ENCODE measurements at regions not wholly inside any gene's neighbourhood (a gene's known extent, or its start where the extent isn't known, plus 50 kb on each side); places are given as distances from the start of the nearest gene placed in this dataset.
"Not testable (repeated sequence)": the region's sequence is repeated elsewhere in the genome, so short reads cannot be mapped to it uniquely, and the experiment has no call there.

GRCh38 chr5:82537687-82538306 is 259.6 kb upstream of the RPS23 start:
- Histone ChIP-seq H3K27ac (no peak overlapping the region), H3K4me1 (no peaks in the 10 kb centered on the region), H3K9me3 (no peaks in the 10 kb centered on the region), H3K36me3 (no peaks in the 10 kb centered on the region), H3K4me3 (no peak overlapping the region), H3K27me3 (no peaks in the 10 kb centered on the region)
- 82 to 85% methylated on average over 10 of the region's 10 CpGs for WGBS, 2 donors
- TF ChIP-seq EP300 (IDR thresholded peaks at IDR 0.05) (no peak), POLR2A (IDR thresholded peaks at IDR 0.05) (no peak), POLR2AphosphoS5 (IDR thresholded peaks at IDR 0.05) (no peak)
- no peak for DNase-seq
- no peak for ATAC-seq (ENCODE audit: low FRiP score in 2 of 2)

GRCh38 chr5:82534986-82535385 is 256.8 kb upstream of the RPS23 start:
- DNase-seq (no peak), ATAC-seq (ENCODE audit: low FRiP score in 2 of 2) (no peak)
- H3K4me1 ChIP-seq: no peaks in the 10 kb centered on the region
- H3K4me3 ChIP-seq: no peak overlapping the region
- no peak overlapping the region for H3K27ac ChIP-seq
- WGBS, 2 donors: 93 to 100% methylated on average over 1 of the region's 1 CpG
- peaks cover 0 to 8% (median 0%) of the 10 kb centered on the region in 4 donors for H3K9me3 ChIP-seq
- no peaks in the 10 kb centered on the region for H3K27me3 ChIP-seq
- H3K36me3 ChIP-seq: no peaks in the 10 kb centered on the region
- TF ChIP-seq CTCF (IDR thresholded peaks at IDR 0.05) (no peak), POLR2AphosphoS5 (IDR thresholded peaks at IDR 0.05) (no peak), POLR2A (IDR thresholded peaks at IDR 0.05) (no peak), EP300 (IDR thresholded peaks at IDR 0.05) (no peak)

- H3K4me1 ChIP-seq; H3K36me3 ChIP-seq; DNase-seq; H3K27ac ChIP-seq; H3K9me3 ChIP-seq; ATAC-seq (ENCODE audit: low FRiP score in 2 of 2); H3K27me3 ChIP-seq; H3K4me3 ChIP-seq: not testable (repeated sequence)
- WGBS, 2 donors: 83 to 86% methylated on average over 2 of the region's 2 CpGs
Observed at GRCh38 chr5:82532075-82532474, 253.9 kb upstream of the RPS23 start.

- H3K4me1 ChIP-seq: no peaks in the 10 kb centered on the region
- H3K27me3 ChIP-seq: no peaks in the 10 kb centered on the region
- no peak for TF ChIP-seq EP300 (IDR thresholded peaks at IDR 0.05)
- TF ChIP-seq POLR2A (IDR thresholded peaks at IDR 0.05): no peak
- ATAC-seq (ENCODE audit: low FRiP score in 2 of 2) (no peak), DNase-seq (no peak)
- no peak overlapping the region for H3K27ac ChIP-seq
- H3K4me3 ChIP-seq: no peak overlapping the region
- 81 to 87% methylated on average over 2 of the region's 2 CpGs for WGBS, 2 donors
- no peaks in the 10 kb centered on the region for H3K36me3 ChIP-seq
- peaks cover 0 to under 1% (median 0%) of the 10 kb centered on the region in 4 donors for H3K9me3 ChIP-seq
Observed at GRCh38 chr5:82526540-82526939, 248.4 kb upstream of the RPS23 start.

- Histone ChIP-seq H3K27me3 (no peaks in the 10 kb centered on the region), H3K4me1 (no peaks in the 10 kb centered on the region), H3K27ac (no peak overlapping the region), H3K36me3 (no peaks in the 10 kb centered on the region), H3K9me3 (no peaks in the 10 kb centered on the region), H3K4me3 (no peak overlapping the region)
- 74 to 77% methylated on average over 3 of the region's 3 CpGs for WGBS, 2 donors
- TF ChIP-seq EP300 (IDR thresholded peaks at IDR 0.05) (no peak), POLR2AphosphoS5 (IDR thresholded peaks at IDR 0.05) (no peak), POLR2A (IDR thresholded peaks at IDR 0.05) (no peak), CTCF (IDR thresholded peaks at IDR 0.05) (no peak)
- ATAC-seq (ENCODE audit: low FRiP score in 2 of 2) (no peak), DNase-seq (no peak)
Observed at GRCh38 chr5:82525626-82526025, 247.5 kb upstream of the RPS23 start.

GRCh38 chr5:82523633-82524032 is 245.5 kb upstream of the RPS23 start:
- Histone ChIP-seq H3K4me1 (no peaks in the 10 kb centered on the region), H3K36me3 (no peaks in the 10 kb centered on the region), H3K9me3 (no peaks in the 10 kb centered on the region), H3K27ac (no peak overlapping the region), H3K27me3 (no peaks in the 10 kb centered on the region), H3K4me3 (no peak overlapping the region)
- 88 to 94% methylated on average over 2 of the region's 2 CpGs for WGBS, 2 donors
- no peak for ATAC-seq (ENCODE audit: low FRiP score in 2 of 2)
- no peak for TF ChIP-seq POLR2A (IDR thresholded peaks at IDR 0.05)
- TF ChIP-seq POLR2AphosphoS5 (IDR thresholded peaks at IDR 0.05): no peak
- TF ChIP-seq CTCF (IDR thresholded peaks at IDR 0.05): no peak
- no peak for TF ChIP-seq EP300 (IDR thresholded peaks at IDR 0.05)
- no peak for DNase-seq

All from upper lobe of left lung (tissue), 6 donors.